ENCODE measurements at regions not wholly inside any gene's neighbourhood (a gene's known extent, or its start where the extent isn't known, plus 50 kb on each side); places are given as distances from the start of the nearest gene placed in this dataset.

GRCh38 chr3:5826467-5826866 is 639.0 kb downstream of the EDEM1 start:
- no peak overlapping the region for H3K4me3 ChIP-seq
- DNase-seq = no peak

DNA sequence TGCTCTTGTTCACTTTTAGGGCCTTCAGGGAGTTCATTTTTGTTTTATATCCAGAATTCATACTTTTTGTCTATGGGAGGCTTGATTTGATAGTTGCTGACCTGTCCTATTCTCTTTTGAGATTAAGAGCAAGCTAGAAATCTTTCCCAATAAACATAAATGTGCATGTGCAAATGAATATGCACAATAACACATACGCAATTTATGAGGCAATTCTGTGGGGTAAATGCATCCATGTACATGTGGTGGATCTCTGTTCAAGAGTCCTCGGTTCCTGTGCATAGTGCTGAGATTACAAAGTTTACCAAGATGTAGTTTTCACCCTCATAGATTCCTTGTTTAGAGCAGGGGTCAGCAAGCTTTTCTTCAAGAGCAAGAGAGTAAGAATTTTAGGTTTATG is 640.7 kb downstream of the EDEM1 start:
- 71 to 87% (median 87%) methylated on average over 2 of the region's 2 CpGs for WGBS, 5 donors
- no peak for DNase-seq
- H3K36me3 ChIP-seq = no peaks in the 10 kb centered on the region
- intact Hi-C loops (cut with DNase I; ENCODE audit: low total_unique reads) = no loop called here
- no peak overlapping the region for H3K27ac ChIP-seq
- no peaks in the 10 kb centered on the region for H3K4me1 ChIP-seq
- TF ChIP-seq POLR2AphosphoS5 (IDR thresholded peaks at IDR 0.05) = no peak
- no peak for TF ChIP-seq CTCF (IDR thresholded peaks at IDR 0.05 in 8 of 11, conservative IDR thresholded peaks at IDR 0.05 in 3 of 11)
- TF ChIP-seq POLR2A (IDR thresholded peaks at IDR 0.05) = no peak
- H3K9me3 ChIP-seq = peaks cover 0 to 21% (median 11%) of the 10 kb centered on the region in 8 donors
- no peak overlapping the region for H3K4me3 ChIP-seq
- H3K27me3 ChIP-seq (replicated peaks in 1 of 7) = no peaks in the 10 kb centered on the region

More at GRCh38 chr3:5826467-5826866, 639.0 kb downstream of the EDEM1 start:
- 64 to 74% (median 66%) methylated on average over 2 of the region's 2 CpGs for WGBS, 5 donors
- peaks cover 0 to 21% (median 11%) of the 10 kb centered on the region in 8 donors for H3K9me3 ChIP-seq
- H3K27me3 ChIP-seq (replicated peaks in 1 of 7) = no peaks in the 10 kb centered on the region
- H3K36me3 ChIP-seq = no peaks in the 10 kb centered on the region
- no peaks in the 10 kb centered on the region for H3K4me1 ChIP-seq
- intact Hi-C loops (cut with DNase I; ENCODE audit: low total_unique reads) = no loop called here
- TF ChIP-seq POLR2A (IDR thresholded peaks at IDR 0.05) (no peak), CTCF (IDR thresholded peaks at IDR 0.05 in 8 of 11, conservative IDR thresholded peaks at IDR 0.05 in 3 of 11) (no peak), POLR2AphosphoS5 (IDR thresholded peaks at IDR 0.05) (no peak)
- H3K27ac ChIP-seq = no peak overlapping the region

DNA sequence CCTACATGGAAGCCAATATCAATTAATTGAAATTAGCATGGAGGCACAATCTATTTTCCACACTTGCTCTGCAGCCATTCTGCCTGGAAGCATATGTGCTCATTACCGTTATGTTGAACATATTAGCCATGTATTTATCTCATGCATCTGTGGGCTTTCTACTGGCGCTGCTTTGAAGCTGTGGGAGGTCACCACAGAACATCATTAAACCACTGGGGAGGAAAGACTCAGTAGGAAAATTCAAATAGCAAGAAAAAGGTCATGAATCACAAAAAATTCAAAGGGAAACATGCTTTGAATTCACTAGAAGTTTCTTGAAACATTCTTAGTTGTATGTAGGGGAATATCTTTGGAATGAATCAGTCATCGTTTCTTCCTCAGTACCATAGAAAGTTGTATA is 652.5 kb downstream of the EDEM1 start:
- TF ChIP-seq POLR2AphosphoS5 (IDR thresholded peaks at IDR 0.05) (no peak), POLR2A (IDR thresholded peaks at IDR 0.05) (no peak), CTCF (IDR thresholded peaks at IDR 0.05 in 8 of 11, conservative IDR thresholded peaks at IDR 0.05 in 3 of 11) (no peak)
- Histone ChIP-seq H3K27me3 (replicated peaks in 1 of 7) (no peaks in the 10 kb centered on the region), H3K36me3 (no peaks in the 10 kb centered on the region), H3K27ac (no peak overlapping the region), H3K9me3 (peaks cover 0 to 5% (median 0%) of the 10 kb centered on the region in 8 donors), H3K4me3 (no peak overlapping the region), H3K4me1 (no peaks in the 10 kb centered on the region)
- WGBS, 5 donors = 67 to 82% (median 73%) methylated on average over 3 of the region's 3 CpGs
- no peak for DNase-seq
- intact Hi-C loops (cut with DNase I; ENCODE audit: low total_unique reads) = no loop called here

DNA sequence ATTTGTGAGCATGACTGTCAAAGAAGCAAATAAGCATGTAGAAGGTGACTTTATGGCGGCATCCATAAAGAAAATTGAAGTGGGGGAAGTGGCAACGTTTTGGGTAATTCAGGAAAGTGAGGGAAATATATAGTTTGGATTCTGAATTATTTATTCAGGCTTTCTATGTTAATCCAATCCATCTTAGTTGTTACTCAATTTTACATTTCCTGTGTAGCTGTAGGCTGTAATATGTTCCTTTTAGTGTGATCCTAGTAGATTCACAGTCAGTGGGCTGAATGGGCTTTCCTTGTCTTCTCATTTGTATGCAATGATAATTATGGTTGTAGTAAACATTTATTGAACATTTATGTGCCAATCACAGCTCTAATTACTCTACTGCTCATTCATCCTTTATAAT is 654.1 kb downstream of the EDEM1 start:
- Histone ChIP-seq H3K27me3 (replicated peaks in 1 of 7) (no peaks in the 10 kb centered on the region), H3K36me3 (no peaks in the 10 kb centered on the region), H3K4me1 (no peaks in the 10 kb centered on the region), H3K4me3 (no peak overlapping the region), H3K27ac (no peak overlapping the region), H3K9me3 (peaks cover 0 to 5% (median 0%) of the 10 kb centered on the region in 8 donors)
- 55 to 73% (median 65%) methylated on average over 2 of the region's 2 CpGs for WGBS, 5 donors
- intact Hi-C loops (cut with DNase I; ENCODE audit: low total_unique reads) = no loop called here
- no peak for TF ChIP-seq CTCF (IDR thresholded peaks at IDR 0.05 in 8 of 11, conservative IDR thresholded peaks at IDR 0.05 in 3 of 11)
- no peak for TF ChIP-seq POLR2AphosphoS5 (IDR thresholded peaks at IDR 0.05)
- no peak for TF ChIP-seq POLR2A (IDR thresholded peaks at IDR 0.05)
- no peak for DNase-seq

Measured in spleen (tissue), 11 donors.